GM21526 (cell line): ENCODE measurements at regions not wholly inside any gene's neighbourhood (a gene's known extent, or its start where the extent isn't known, plus 50 kb on each side); places are given as distances from the start of the nearest gene placed in this dataset.

Source experiments
- ATAC-seq: cut with Tn5 transposase; IDR thresholded peaks from one replicate; pipeline ENCODE4 v1.9.1; 2021; ENCODE audit warnings: moderate library complexity; ENCODE audit not compliant: unreplicated experiment, low FRiP score

DNA sequence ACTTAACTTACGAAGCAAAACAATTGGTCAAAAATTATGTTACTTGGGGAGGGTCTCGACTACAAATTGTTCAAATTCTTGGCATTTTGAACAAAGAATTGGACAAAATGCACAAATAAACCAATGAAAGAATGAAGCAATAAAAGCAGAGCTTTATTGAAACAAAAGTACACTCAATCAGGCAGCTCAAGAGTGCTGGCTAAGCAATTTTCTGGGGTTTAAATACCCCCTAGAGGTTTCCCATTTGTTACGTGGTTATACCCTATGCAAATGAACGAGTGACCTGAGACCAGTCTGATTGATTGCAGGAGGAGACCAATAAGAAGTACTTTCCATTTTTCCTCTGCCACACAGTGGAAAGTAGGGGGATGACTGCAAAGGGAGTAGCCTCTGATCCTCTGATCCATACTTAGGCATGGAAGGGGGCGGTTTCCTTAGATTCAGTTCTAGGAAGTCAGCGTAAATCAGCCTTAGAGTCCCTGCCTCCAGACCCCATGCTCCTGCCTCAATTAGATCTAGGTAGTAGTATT lies 228.6 kb downstream of the EFNB2 start:
- ATAC-seq = no peak

- ATAC-seq = no peak
Measured at GRCh38 chr13:106302843-106303242, 232.6 kb downstream of the EFNB2 start.

DNA sequence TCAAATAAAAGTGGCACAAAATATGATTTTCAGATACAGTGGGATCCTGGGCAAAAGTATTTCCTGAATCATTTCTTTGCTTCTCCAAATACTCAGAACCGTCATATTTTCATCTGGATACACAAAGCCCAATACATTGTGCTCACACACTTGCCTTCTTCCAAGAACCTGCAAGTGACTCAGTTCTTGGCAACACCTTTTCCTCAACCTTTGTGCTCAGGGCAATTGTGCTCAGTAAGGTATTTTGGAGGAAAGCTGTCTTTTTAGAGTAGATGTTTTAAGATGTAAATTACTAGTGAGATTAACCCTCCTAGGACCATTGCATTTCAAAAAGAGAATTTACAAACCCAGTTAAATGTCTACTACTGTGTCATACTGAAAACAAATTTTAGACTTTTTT lies 233.5 kb downstream of the EFNB2 start:
- ATAC-seq = no peak

DNA sequence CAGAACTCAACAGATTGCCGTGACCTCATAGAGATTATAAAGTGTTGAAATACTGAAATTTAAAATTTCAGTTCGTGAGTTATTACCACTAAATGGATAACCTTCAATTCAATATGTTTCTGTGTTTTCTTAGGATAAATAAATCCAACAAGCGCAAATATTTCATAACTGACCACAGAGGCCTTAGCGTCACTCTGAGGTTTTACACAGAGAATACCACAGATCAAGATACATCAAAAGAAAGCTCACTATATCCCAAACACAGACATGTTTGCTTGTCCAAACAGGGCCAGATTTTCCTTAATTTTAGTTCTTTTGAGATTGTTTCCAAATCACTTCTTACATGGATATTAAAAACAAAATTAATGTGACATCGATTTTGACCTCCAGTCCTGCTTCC lies 235.8 kb downstream of the EFNB2 start:
- no peak for ATAC-seq

DNA sequence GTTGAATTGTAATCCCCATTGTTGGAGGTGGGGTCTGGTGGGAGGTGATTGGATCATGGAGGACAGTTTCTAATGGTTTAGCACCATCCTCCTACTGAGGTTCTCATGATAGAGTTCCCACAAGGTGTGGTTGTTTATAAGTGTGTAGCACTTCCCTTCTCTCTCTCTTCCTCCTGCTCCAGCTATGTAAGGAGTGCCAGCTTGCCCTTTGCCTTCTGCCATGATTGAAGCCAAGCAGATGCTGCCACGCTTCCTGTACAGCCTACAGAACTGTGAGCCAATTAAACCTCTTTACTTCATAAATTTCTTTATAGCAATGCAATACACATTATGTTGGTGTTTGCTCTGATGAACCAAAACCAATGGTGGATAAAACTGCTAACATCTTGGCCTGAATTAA lies 238.2 kb downstream of the EFNB2 start:
- ATAC-seq = no peak

GRCh38 chr13:106296723-106297122 lies 238.7 kb downstream of the EFNB2 start:
- ATAC-seq = no peak

- ATAC-seq = no peak
Measured at GRCh38 chr13:106295971-106296370, 239.5 kb downstream of the EFNB2 start.

DNA sequence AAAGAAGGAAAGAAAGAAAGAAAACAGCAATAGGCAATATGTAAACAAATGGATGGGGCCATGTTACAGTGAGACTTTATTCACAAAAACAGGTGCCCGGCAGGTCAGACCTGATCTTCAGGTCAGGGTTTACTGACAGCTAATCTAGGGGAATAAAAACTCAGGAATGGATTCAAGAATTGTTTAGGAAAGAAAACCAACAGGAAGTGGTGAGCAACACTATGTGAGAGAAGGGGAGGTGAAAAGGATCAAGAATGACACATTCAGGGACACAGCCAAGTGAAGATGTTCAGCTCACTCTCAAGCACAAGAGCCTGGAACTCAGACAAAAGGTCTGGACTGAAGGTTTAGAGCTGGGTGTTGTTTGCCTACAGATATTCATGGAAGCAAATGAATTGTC lies 244.5 kb downstream of the EFNB2 start:
- no peak for ATAC-seq

GRCh38 chr13:106287351-106287750 lies 248.1 kb downstream of the EFNB2 start:
- no peak for ATAC-seq

GRCh38 chr13:106286811-106287210 lies 248.7 kb downstream of the EFNB2 start:
- ATAC-seq = no peak

DNA sequence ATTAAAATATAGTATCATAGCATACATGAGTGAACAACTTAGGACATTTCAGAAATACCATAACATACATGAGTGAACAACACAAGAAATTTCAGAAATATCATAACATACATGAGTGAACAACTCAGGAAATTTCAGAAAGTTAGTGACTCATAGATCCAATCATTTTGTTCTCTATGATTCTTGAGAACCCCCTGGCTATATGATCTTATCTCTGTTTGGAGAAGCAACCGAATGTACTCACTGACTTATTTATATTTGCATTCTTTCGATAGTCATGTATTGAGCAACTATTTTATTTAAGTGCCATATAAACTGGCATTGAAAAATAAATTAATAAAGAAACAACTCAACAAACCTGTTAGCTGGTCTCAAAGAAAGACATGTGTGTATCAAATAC lies 251.1 kb downstream of the EFNB2 start:
- no peak for ATAC-seq

DNA sequence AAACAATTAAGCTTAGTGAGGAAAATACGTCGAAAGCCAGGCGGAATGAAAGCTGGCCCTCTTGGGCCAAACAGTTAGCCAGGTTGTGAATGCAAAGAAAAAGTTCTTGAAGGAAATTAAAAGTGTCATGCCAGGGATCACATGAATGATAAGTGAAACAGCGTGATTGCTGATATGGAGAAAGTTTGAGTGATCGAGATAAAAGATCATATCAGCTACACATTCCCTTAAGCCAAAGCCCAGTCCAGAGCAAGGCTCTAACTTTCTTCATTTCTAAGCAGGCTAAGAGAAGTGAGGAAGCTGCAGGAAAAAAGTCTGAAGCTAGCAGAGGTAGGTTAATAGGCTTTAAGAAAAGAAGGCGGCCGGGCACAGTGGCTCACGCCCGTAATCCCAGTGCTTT lies 254.0 kb downstream of the EFNB2 start:
- ATAC-seq = no peak

GRCh38 chr13:106277484-106278154 lies 257.8 kb downstream of the EFNB2 start:
- ATAC-seq = no peak

GRCh38 chr13:106276876-106277275 lies 258.6 kb downstream of the EFNB2 start:
- ATAC-seq = no peak

DNA sequence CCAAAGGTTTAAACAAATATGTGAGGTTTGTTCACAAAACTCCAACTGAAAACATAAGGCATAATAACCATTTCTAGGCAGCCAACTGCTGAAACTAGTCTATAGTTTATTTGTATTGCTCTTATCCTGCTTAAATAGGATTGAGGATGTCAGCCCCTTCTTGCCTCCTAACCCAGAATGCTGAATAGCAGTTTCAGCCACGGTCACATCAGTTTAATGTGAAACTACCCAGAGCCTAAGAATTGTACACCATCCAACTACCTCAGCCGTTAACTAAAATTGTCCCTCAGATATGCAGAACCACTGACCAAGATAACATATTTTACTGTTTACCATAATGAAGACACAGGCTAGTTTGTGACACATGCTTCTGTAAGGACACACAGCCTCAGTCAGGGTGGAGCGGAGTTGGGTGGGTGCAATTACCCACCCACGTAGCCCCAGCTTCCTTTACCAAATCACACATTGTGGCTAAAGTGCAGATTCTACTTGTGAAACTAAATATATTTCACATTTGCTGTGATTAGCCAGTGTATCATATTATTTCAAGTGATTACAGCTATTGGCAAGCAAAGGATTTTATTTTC lies 259.9 kb downstream of the EFNB2 start:
- no peak for ATAC-seq

GRCh38 chr13:106274551-106275203 lies 260.8 kb downstream of the EFNB2 start:
- ATAC-seq = no peak

DNA sequence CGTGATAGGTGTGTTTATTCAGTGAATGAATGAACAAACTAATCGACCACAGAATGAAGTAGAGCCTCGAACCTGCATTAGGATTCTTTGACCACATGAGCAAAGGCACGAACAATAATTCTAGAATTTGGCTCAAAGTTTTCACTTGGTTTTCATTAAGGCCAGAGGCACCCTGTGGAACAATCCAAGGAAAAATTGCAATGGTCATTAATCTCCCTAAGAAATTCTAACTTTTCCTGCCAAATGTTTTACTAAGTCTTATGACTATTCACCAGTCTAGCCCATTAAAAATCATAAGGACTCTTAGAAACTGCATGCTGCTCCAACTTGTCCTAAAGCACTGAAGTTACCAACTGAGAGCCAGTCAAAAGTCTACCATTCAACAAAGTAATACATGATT lies 271.7 kb downstream of the EFNB2 start:
- no peak for ATAC-seq

DNA sequence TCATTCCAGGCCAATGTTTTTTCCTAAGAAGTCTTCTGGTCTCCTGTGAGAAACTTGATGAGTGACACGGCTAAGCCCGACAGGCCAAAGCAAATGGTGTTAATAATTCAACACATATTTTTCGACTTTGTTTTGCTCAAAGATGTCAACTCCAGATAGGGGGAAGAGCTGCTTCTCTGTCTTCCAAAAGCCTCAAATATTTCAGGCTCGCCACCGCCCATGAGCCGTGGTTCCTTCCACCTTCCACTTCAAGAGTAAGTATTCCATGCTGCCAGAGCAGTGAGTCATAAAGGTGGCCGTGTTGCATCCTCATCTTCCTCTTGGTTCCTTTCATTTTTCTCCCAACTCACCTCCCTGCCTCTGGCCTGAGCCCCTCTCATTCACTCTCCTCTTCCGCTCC lies 272.6 kb downstream of the EFNB2 start:
- ATAC-seq = no peak

GRCh38 chr13:106261450-106261849 lies 274.0 kb downstream of the EFNB2 start:
- no peak for ATAC-seq

- ATAC-seq = no peak
Measured at GRCh38 chr13:106260352-106260751, 275.1 kb downstream of the EFNB2 start.

GRCh38 chr13:106259928-106260327 lies 275.5 kb downstream of the EFNB2 start:
- ATAC-seq = no peak

- ATAC-seq = no peak
Measured at GRCh38 chr13:106246666-106247188, 288.7 kb downstream of the EFNB2 start.
